K562 (cell line): ENCODE measurements at regions not wholly inside any gene's neighbourhood (a gene's known extent, or its start where the extent isn't known, plus 50 kb on each side); places are given as distances from the start of the nearest gene placed in this dataset.

Source experiments
- ATAC-seq: fragments of 200-7000 bp; cut with Tn5 transposase; 3 replicates; pipeline ENCODE4 v1.9.1; 2020; ENCODE audit warnings: moderate library complexity
- BruUV-seq: library from RNA; stranded (reverse); fragments of 400-500 nt; replicated peaks from 2 replicates; lab custom pipeline; 2021; lab: Mats Ljungman, UMichigan
- CTCF ChIA-PET: fragments of 300-600 bp; formaldehyde crosslinking; extraction: SDS; loops from one replicate; lab custom pipeline; 2021; ENCODE audit warnings: low intra/inter-chr PET ratio; lab: Yijun Ruan, JAX
- POLR2A ChIA-PET: fragments of 300-600, 350-650 bp; sonication (Branson Sonifier 250); formaldehyde crosslinking; extraction: SDS; loops from one replicate; lab custom pipeline; 2021; ENCODE audit warnings: antibody characterized with exemption, inconsistent platforms; lab: Yijun Ruan, JAX
- DNase-seq, 4 experiments: peaks; one replicate each; pipeline versions ENCODE4 v3.0.0 to v3.0.0-alpha.2; 2011 to 2018; ENCODE audit warnings: low spot score in 3 of 4, mixed read lengths in 3 of 4; ENCODE audit errors: extremely low read depth in 1 of 4
- FAIRE-seq: peaks from 2 replicates; lab custom pipeline; 2011; peaks lifted over from hg19 to GRCh38; lab: Jason Lieb, UNC
- H2AFZ ChIP-seq: 2 replicates; pipeline ENCODE4 v1.6.0; 2011; ENCODE audit warnings: low read depth, low read length, control low read depth, inconsistent platforms
- H3K27ac ChIP-seq: fragments of 200-600 bp; 3 replicates; pipeline ENCODE4 v1.8.0; 2011; ENCODE audit warnings: low read depth, mild to moderate bottlenecking, control low read depth, inconsistent platforms, low read length, moderate library complexity, mixed read lengths; ENCODE audit errors: extremely low read depth
- H3K27me3 ChIP-seq, 2 experiments: fragments of 300-600 bp in 1 of 2; 2 replicates in 1 of 2; 3 replicates in 1 of 2; pipeline versions ENCODE4 v1.6.0 to v1.8.0; 2011; ENCODE audit warnings: inconsistent platforms in 2 of 2, low read length in 2 of 2, mild to moderate bottlenecking in 1 of 2, mixed read lengths in 1 of 2, moderate library complexity in 1 of 2; ENCODE audit not compliant: control insufficient read depth in 2 of 2, insufficient read depth in 2 of 2
- H3K36me3 ChIP-seq: fragments of 300-600 bp; 3 replicates; pipeline ENCODE4 v1.8.0; 2011; ENCODE audit warnings: mild to moderate bottlenecking, low read length, inconsistent platforms; ENCODE audit not compliant: control insufficient read depth, insufficient read depth
- H3K4me1 ChIP-seq, 2 experiments: fragments of 200-600 bp in 1 of 2; replicated peaks in 1 of 2; 2 replicates in 1 of 2; 3 replicates in 1 of 2; pipeline versions ENCODE4 v1.5.1 to v1.8.0; 2011; ENCODE audit warnings: inconsistent platforms in 2 of 2, low read length in 2 of 2, mild to moderate bottlenecking in 1 of 2, mixed read lengths in 1 of 2, moderate library complexity in 1 of 2; ENCODE audit not compliant: control insufficient read depth in 2 of 2, insufficient read depth in 2 of 2
- H3K4me2 ChIP-seq: 2 replicates; pipeline ENCODE4 v1.6.1; 2011; ENCODE audit warnings: low read length, control low read depth, inconsistent platforms, mixed read lengths; ENCODE audit not compliant: insufficient read depth
- H3K4me3 ChIP-seq: fragments of 200-600 bp; sonication (generic), shearing (Covaris generic); 2 replicates; pipeline ENCODE4 v1.5.1; 2016; ENCODE audit warnings: control low read depth, inconsistent platforms
- H3K79me2 ChIP-seq: fragments of 200-600 bp; 3 replicates; pipeline ENCODE4 v1.8.0; 2011; ENCODE audit warnings: low read length, inconsistent platforms; ENCODE audit not compliant: control insufficient read depth, insufficient read depth
- H3K9ac ChIP-seq, 2 experiments: 2 replicates each; pipeline versions ENCODE4 v1.6.0 to v1.6.1; 2011; ENCODE audit warnings: low read depth in 2 of 2, low read length in 2 of 2, control low read depth in 1 of 2, inconsistent platforms in 1 of 2, mild to moderate bottlenecking in 1 of 2, mixed read lengths in 1 of 2; ENCODE audit not compliant: insufficient read depth in 1 of 2
- H3K9me1 ChIP-seq: one replicate; pipeline ENCODE4 v1.6.0; 2011; ENCODE audit warnings: inconsistent platforms, mild to moderate bottlenecking, low read length, moderate library complexity; ENCODE audit not compliant: control insufficient read depth, insufficient read depth
- H3K9me3 ChIP-seq: replicated peaks from 2 replicates; pipeline ENCODE4 v1.5.1; 2011; ENCODE audit warnings: low read depth, low read length, inconsistent platforms; ENCODE audit not compliant: control insufficient read depth, insufficient read depth
- H4K20me1 ChIP-seq: replicated peaks from 2 replicates; pipeline ENCODE4 v1.6.1; 2011; ENCODE audit warnings: low read length, inconsistent platforms, mixed read lengths; ENCODE audit not compliant: control insufficient read depth, insufficient read depth
- CHD4 ChIP-seq: fragments of 200-600 bp; sonication (generic); IDR thresholded peaks from 3 replicates; pipeline ENCODE4 v1.6.1; 2012; ENCODE audit warnings: low read depth, mild to moderate bottlenecking, mixed read lengths, low read length, inconsistent platforms; ENCODE audit not compliant: insufficient read depth, insufficient replicate concordance, poor library complexity, severe bottlenecking
- EP300 ChIP-seq: IDR thresholded peaks from 2 replicates; pipeline ENCODE4 v1.6.1; 2012; ENCODE audit warnings: low read length, improper control_type of control experiment
- MLLT1 ChIP-seq, 2 experiments: fragments of 450-650 bp; IDR thresholded peaks; 2 replicates each; pipeline ENCODE4 v1.6.1; 2016
- NR3C1 ChIP-seq: sonication (generic); formaldehyde crosslinking; IDR thresholded peaks from 2 replicates; pipeline ENCODE4 v1.8.1; 2022; ENCODE audit warnings: missing genetic modification reagents
- PHF8 ChIP-seq: fragments of 200-600 bp; sonication (generic); IDR thresholded peaks from 2 replicates; pipeline ENCODE4 v1.6.1; 2012; ENCODE audit warnings: mixed run types, mild to moderate bottlenecking, inconsistent platforms, low read length, moderate library complexity, borderline replicate concordance
- RFX5 ChIP-seq: IDR thresholded peaks from 2 replicates; pipeline ENCODE4 v1.6.1; 2011; ENCODE audit warnings: low read depth, mild to moderate bottlenecking, improper control_type of control experiment, low read length
- SMARCC2 ChIP-seq: fragments of 450-650 bp; IDR thresholded peaks from 2 replicates; pipeline ENCODE4 v1.6.1; 2017; ENCODE audit warnings: antibody characterized with exemption, moderate library complexity, mild to moderate bottlenecking, low read depth
- TRIM25 ChIP-seq: fragments of 450-650 bp; IDR thresholded peaks from 2 replicates; pipeline ENCODE4 v1.7.0; 2016; ENCODE audit warnings: borderline replicate concordance
- ZNF347 ChIP-seq: fragments of 450-650 bp; formaldehyde crosslinking; IDR thresholded peaks from 2 replicates; pipeline ENCODE4 v1.4.0; 2020; ENCODE audit warnings: low read depth, mild to moderate bottlenecking, moderate library complexity
- WGBS: fragments of 100-300 bp; shearing (Covaris generic); methylation state at CpG from one replicate; pipeline ENCODE4 v1.1.6; 2016; ENCODE audit warnings: low coverage, mixed read lengths; ENCODE audit not compliant: insufficient coverage; ENCODE audit errors: missing lambda C conversion rate; 5-methylcytosine and 5-hydroxymethylcytosine counted together
- in situ Hi-C: fragments of 300-500 bp; cut with MboI; formaldehyde crosslinking; loops from 4 replicates; pipeline ENCODE4 v1.15.0; 2018; ENCODE audit warnings: inconsistent platforms, mixed read lengths
- intact Hi-C: fragments of 100-400 bp; cut with micrococcal nuclease; formaldehyde crosslinking; loops from 2 replicates; pipeline ENCODE4 v1.14.2; 2022

GRCh38 chr18:43757273-43757672, 480.0 kb upstream of the SYT4 start:
- TF ChIP-seq PHF8 (no peak), MLLT1 (IDR thresholded peaks at IDR 0.05) (no peak), CHD4 (no peak), TRIM25 (no peak), NR3C1 (CRISPR knock-in tag) (no peak), SMARCC2 (no peak), RFX5 (no peak), ZNF347 (no peak), EP300 (no peak)
- no peak overlapping the region for H3K4me2 ChIP-seq
- no peaks in the 10 kb centered on the region for H4K20me1 ChIP-seq
- H3K27me3 ChIP-seq: no peaks in the 10 kb centered on the region
- FAIRE-seq (no peak), ATAC-seq (no peak), DNase-seq (no peak)
- no peaks in the 10 kb centered on the region for H3K79me2 ChIP-seq
- H3K9me3 ChIP-seq: no peaks in the 10 kb centered on the region
- intact Hi-C loops: no loop called here
- no TSS peak for BruUV-seq
- no peak overlapping the region for H3K4me3 ChIP-seq
- no peaks in the 10 kb centered on the region for H3K4me1 ChIP-seq
- no peaks in the 10 kb centered on the region for H3K9me1 ChIP-seq
- CTCF ChIA-PET: no interaction called here
- no peak overlapping the region for H3K27ac ChIP-seq
- POLR2A ChIA-PET: no interaction called here
- no peak overlapping the region for H2AFZ ChIP-seq
- no peaks in the 10 kb centered on the region for H3K36me3 ChIP-seq
- H3K9ac ChIP-seq: no peak overlapping the region
- in situ Hi-C loops: no loop called here
- WGBS: 0% methylated on average over 1 of the region's 1 CpG
